ENCODE measurements at regions not wholly inside any gene's neighbourhood (a gene's known extent, or its start where the extent isn't known, plus 50 kb on each side); places are given as distances from the start of the nearest gene placed in this dataset.
"Not testable (repeated sequence)": the region's sequence is repeated elsewhere in the genome, so short reads cannot be mapped to it uniquely, and the experiment has no call there.

DNA sequence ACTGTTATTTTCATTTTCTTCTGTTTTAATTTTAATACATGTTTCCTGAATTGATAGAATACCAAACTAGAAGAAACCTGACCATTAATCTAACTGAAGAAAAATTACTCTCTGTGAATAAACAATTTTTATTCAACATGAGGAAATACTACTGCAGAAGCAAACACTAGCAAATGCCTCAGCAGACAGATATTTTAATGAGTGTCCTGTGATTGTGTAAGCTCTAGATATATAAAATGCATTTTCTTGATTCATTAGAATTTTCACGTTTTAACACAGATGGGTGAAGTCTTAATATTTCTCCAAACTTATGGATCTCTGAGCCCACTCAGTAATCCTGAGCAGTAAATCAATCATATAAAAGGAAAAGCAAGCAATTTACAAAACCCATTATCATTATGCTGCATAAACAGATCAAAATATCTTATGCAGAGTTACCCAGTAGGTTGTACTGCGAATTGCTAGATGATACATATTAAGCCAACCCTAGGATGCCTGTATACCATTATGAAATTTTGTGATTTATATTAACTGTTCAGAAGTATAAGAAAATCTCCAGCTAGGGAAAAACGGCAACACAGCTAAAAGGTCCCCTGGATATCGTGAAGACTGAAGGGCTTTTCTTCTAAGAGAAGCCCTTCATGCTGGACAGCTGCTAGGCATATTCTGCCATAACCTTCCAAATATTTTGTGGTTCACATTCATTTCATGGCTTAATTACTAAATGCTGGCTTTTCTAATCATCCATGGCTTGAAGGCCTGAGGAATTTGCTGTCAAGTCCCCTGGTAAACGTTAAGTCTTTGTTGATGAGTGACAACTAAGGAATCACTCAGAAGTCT, 157.7 kb upstream of the TGFBR2 start:
- no peak overlapping the region for H3K27ac ChIP-seq (ENCODE audit: low read length)
- no peaks in the 10 kb centered on the region for H3K9me3 ChIP-seq (ENCODE audit: control insufficient read depth in 1 of 2, low read length in 2 of 2)
- H3K27me3 ChIP-seq (ENCODE audit: low read depth, low read length), result no peaks in the 10 kb centered on the region
- no peak overlapping the region for H3K4me3 ChIP-seq (ENCODE audit: low read depth in 1 of 2, low read length in 2 of 2)
- H3K36me3 ChIP-seq (ENCODE audit: control insufficient read depth in 1 of 2, insufficient read depth in 2 of 2, low read length in 2 of 2), result no peaks in the 10 kb centered on the region
- H3K4me1 ChIP-seq (ENCODE audit: control insufficient read depth in 1 of 2, insufficient read depth in 2 of 2, low read length in 2 of 2), result peaks cover 0 to 8% of the 10 kb centered on the region in 2 donors

DNA sequence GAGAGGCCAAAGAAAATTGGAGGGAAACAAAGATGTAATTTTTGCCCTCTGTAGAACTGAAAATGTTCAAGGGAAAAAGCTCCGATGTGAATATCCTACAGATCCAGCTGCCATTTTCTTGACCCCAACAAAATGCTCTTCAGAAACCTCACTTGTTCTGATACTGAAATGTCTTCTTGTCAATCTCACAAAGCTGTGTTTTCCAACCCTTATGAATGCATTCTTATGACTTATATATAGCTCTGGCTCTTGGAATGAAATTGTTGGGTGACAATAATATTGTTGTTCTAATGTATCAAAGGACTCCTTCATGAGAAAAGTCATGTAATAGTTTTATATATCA, 157.1 kb upstream of the TGFBR2 start:
- H3K4me1 ChIP-seq (ENCODE audit: control insufficient read depth in 1 of 2, insufficient read depth in 2 of 2, low read length in 2 of 2), result peaks cover 0 to 8% of the 10 kb centered on the region in 2 donors
- no peaks in the 10 kb centered on the region for H3K9me3 ChIP-seq (ENCODE audit: control insufficient read depth in 1 of 2, low read length in 2 of 2)
- no peak overlapping the region for H3K4me3 ChIP-seq (ENCODE audit: low read depth in 1 of 2, low read length in 2 of 2)
- no peaks in the 10 kb centered on the region for H3K27me3 ChIP-seq (ENCODE audit: low read depth, low read length)
- no peaks in the 10 kb centered on the region for H3K36me3 ChIP-seq (ENCODE audit: control insufficient read depth in 1 of 2, insufficient read depth in 2 of 2, low read length in 2 of 2)
- no peak overlapping the region for H3K27ac ChIP-seq (ENCODE audit: low read length)

DNA sequence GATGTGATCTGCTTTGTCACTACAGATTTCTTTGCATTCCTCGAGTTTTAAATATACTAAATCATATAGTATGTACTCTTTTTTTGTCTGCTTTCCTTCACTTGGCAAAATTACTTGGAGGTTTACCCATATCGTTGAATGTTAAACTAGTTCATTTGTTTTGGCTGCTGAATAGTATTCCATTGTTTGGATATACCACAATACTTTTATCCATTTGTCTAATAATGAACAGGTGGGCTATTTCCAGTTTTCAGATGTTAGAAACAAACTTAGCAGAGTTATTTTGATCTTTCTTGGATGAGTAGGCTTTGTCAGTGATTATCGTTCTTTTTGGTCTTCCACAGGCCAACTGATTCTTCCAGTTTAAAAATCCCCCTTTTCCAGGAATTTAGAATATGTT, 154.0 kb upstream of the TGFBR2 start:
- Histone ChIP-seq H3K36me3 (ENCODE audit: control insufficient read depth in 1 of 2, insufficient read depth in 2 of 2, low read length in 2 of 2) (no peaks in the 10 kb centered on the region), H3K27me3 (ENCODE audit: low read depth, low read length) (no peaks in the 10 kb centered on the region), H3K4me3 (ENCODE audit: low read depth in 1 of 2, low read length in 2 of 2) (no peak overlapping the region), H3K4me1 (ENCODE audit: control insufficient read depth in 1 of 2, insufficient read depth in 2 of 2, low read length in 2 of 2) (peaks cover 0 to 4% of the 10 kb centered on the region in 2 donors), H3K9me3 (ENCODE audit: control insufficient read depth in 1 of 2, low read length in 2 of 2) (no peaks in the 10 kb centered on the region), H3K27ac (ENCODE audit: low read length) (no peak overlapping the region)

DNA sequence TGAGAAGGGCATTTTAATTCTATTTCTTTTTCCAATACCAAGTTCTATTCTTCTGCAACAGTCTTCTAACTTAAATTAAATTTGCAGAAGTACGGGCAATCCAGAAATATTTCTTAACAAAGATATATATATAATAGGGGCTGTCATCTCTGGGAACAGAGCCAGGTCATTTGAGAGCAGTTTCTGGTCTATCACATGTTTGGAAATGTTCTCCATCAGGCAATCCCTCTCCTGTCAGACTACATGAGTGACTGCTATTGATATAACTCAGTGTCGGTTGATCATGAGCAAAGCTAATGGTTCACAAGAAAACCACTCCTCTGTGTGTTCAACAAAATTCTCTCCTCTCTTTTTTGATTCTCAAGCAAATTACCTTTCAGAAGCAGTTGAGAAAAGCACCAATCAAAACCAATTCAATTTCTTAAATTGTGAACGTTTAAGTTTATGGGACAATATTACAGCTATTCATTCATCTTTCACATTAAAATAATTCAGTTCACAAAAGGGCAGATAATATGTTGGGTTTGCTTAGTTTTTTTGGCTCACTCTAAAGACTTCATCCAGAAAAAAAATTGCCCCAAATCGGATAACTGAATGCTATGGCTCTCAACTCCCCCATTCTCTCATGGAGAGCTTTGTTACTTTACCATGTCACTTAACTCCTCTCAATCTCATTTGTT, 152.9 kb upstream of the TGFBR2 start:
- H3K4me3 ChIP-seq (ENCODE audit: low read depth in 1 of 2, low read length in 2 of 2), result no peak overlapping the region
- H3K27me3 ChIP-seq (ENCODE audit: low read depth, low read length), result no peaks in the 10 kb centered on the region
- H3K9me3 ChIP-seq (ENCODE audit: control insufficient read depth in 1 of 2, low read length in 2 of 2), result no peaks in the 10 kb centered on the region
- H3K4me1 ChIP-seq (ENCODE audit: control insufficient read depth in 1 of 2, insufficient read depth in 2 of 2, low read length in 2 of 2), result peaks cover 0 to 4% of the 10 kb centered on the region in 2 donors
- no peaks in the 10 kb centered on the region for H3K36me3 ChIP-seq (ENCODE audit: control insufficient read depth in 1 of 2, insufficient read depth in 2 of 2, low read length in 2 of 2)
- H3K27ac ChIP-seq (ENCODE audit: low read length), result no peak overlapping the region

DNA sequence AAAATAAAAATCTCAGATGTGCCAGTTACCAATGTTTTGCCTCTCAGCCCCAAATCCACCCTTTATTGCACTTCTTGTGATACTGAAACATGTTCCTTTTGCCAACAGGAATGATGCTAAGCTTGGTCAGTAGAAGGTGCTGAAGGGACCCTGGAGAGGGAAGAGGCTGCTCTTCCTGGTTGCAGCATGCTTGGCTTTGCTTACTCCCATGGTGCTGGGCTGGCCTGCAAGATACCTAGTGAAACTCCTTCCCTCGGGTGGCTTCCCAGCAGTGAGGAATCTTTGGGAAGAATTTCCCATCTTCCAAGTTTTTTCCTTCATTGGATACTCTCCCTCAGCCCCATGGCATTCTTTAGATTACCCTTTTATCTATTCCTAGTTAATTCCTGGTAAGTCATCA, 151.8 kb upstream of the TGFBR2 start:
- H3K27ac ChIP-seq (ENCODE audit: low read length), result no peak overlapping the region
- no peaks in the 10 kb centered on the region for H3K27me3 ChIP-seq (ENCODE audit: low read depth, low read length)
- H3K9me3 ChIP-seq (ENCODE audit: control insufficient read depth in 1 of 2, low read length in 2 of 2), result no peaks in the 10 kb centered on the region
- no peaks in the 10 kb centered on the region for H3K36me3 ChIP-seq (ENCODE audit: control insufficient read depth in 1 of 2, insufficient read depth in 2 of 2, low read length in 2 of 2)
- H3K4me3 ChIP-seq (ENCODE audit: low read depth in 1 of 2, low read length in 2 of 2), result no peak overlapping the region
- H3K4me1 ChIP-seq (ENCODE audit: control insufficient read depth in 1 of 2, insufficient read depth in 2 of 2, low read length in 2 of 2), result peaks cover 0 to 4% of the 10 kb centered on the region in 2 donors

DNA sequence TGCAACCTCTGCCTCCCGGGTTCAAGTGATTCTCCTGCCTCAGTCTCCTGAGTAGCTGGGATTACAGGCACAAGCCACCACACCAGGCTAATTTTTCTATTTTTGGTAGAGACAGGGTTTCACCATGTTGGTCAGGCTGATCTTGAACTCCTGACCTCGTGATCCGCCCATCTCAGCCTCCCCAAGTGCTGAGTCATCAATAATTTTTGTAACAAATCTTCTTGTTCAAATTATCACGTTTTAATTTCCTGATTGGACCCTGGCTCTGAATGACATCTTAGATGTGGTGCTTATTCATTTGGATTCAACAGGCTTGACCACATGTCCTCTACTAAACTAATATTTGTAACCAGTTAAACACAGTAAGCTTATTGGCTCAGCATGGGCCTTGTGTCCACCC, 151.3 kb upstream of the TGFBR2 start:
- H3K9me3 ChIP-seq (ENCODE audit: control insufficient read depth in 1 of 2, low read length in 2 of 2); H3K27me3 ChIP-seq (ENCODE audit: low read depth, low read length); H3K4me1 ChIP-seq (ENCODE audit: control insufficient read depth in 1 of 2, insufficient read depth in 2 of 2, low read length in 2 of 2); H3K36me3 ChIP-seq (ENCODE audit: control insufficient read depth in 1 of 2, insufficient read depth in 2 of 2, low read length in 2 of 2); H3K4me3 ChIP-seq (ENCODE audit: low read depth in 1 of 2, low read length in 2 of 2): not testable (repeated sequence)
- peak overlapping the region; percentile 70 for H3K27ac ChIP-seq (ENCODE audit: low read length)

DNA sequence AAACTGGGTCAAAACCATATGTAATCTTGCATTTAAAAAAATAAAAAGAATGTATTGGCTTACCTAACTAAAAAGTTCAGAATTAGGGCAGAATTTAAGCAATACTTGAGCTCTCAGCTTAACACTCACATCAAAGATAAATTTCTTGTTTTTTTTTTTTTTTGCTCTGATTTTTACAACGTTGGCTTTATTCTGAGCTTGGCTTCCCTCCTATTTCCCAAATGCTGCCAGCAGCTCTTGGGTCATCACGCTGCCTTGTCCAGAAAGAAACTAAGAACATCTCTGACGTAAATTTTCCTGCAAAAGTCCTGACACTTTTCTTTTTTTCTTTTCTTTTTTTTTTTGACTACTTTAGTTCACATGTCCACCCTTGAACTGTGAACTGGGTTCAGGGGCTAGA, 150.6 kb upstream of the TGFBR2 start:
- Histone ChIP-seq H3K27ac (ENCODE audit: low read length) (peak overlapping the region; percentile 67), H3K4me1 (ENCODE audit: control insufficient read depth in 1 of 2, insufficient read depth in 2 of 2, low read length in 2 of 2) (peaks cover 0 to 4% of the 10 kb centered on the region in 2 donors), H3K36me3 (ENCODE audit: control insufficient read depth in 1 of 2, insufficient read depth in 2 of 2, low read length in 2 of 2) (no peaks in the 10 kb centered on the region), H3K9me3 (ENCODE audit: control insufficient read depth in 1 of 2, low read length in 2 of 2) (no peaks in the 10 kb centered on the region), H3K27me3 (ENCODE audit: low read depth, low read length) (no peaks in the 10 kb centered on the region), H3K4me3 (ENCODE audit: low read depth in 1 of 2, low read length in 2 of 2) (no peak overlapping the region)

DNA sequence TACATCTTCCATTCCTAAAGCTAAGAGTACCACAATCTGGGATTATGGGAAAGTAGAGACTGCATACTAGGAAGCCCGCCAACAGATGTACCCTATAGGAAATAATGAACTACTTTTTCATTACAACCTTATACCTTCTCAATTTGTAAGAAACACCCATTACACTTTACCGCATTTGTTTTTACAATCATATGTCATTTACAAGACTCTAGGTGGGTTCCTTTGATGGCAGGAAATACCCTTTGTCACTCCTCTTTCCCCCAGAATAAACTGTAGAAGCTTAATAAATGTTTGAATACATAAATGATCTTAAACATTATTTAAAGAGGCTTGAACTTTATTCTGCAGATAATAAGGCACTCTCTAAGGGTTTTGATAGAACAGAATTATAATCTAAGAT, 150.1 kb upstream of the TGFBR2 start:
- peak overlapping the region; percentile 67 for H3K27ac ChIP-seq (ENCODE audit: low read length)
- H3K4me3 ChIP-seq (ENCODE audit: low read depth in 1 of 2, low read length in 2 of 2), result no peak overlapping the region
- H3K9me3 ChIP-seq (ENCODE audit: control insufficient read depth in 1 of 2, low read length in 2 of 2), result no peaks in the 10 kb centered on the region
- H3K27me3 ChIP-seq (ENCODE audit: low read depth, low read length), result no peaks in the 10 kb centered on the region
- no peaks in the 10 kb centered on the region for H3K36me3 ChIP-seq (ENCODE audit: control insufficient read depth in 1 of 2, insufficient read depth in 2 of 2, low read length in 2 of 2)
- peaks cover 0 to 4% of the 10 kb centered on the region in 2 donors for H3K4me1 ChIP-seq (ENCODE audit: control insufficient read depth in 1 of 2, insufficient read depth in 2 of 2, low read length in 2 of 2)

DNA sequence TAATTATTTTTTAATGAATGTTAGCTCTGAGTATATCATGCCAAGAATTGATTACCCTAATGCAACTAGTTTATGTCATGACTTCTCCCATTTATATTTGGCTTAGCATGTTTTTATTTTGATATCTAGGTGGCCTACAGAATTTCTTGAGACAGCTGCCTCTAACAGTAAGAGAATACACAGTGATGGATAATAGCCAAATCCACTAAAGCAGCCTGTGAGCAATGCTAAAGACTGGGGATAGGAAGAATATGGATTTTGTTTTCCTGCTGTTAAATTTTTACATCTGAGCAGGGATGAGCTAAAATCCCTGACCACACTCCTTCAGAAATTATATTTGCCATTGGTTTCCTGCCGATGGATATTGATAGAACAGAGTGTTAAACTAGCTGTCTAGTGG, 149.3 kb upstream of the TGFBR2 start:
- Histone ChIP-seq H3K9me3 (ENCODE audit: control insufficient read depth in 1 of 2, low read length in 2 of 2) (no peaks in the 10 kb centered on the region), H3K4me1 (ENCODE audit: control insufficient read depth in 1 of 2, insufficient read depth in 2 of 2, low read length in 2 of 2) (peaks cover 0 to 4% of the 10 kb centered on the region in 2 donors), H3K4me3 (ENCODE audit: low read depth in 1 of 2, low read length in 2 of 2) (no peak overlapping the region), H3K36me3 (ENCODE audit: control insufficient read depth in 1 of 2, insufficient read depth in 2 of 2, low read length in 2 of 2) (no peaks in the 10 kb centered on the region), H3K27me3 (ENCODE audit: low read depth, low read length) (no peaks in the 10 kb centered on the region), H3K27ac (ENCODE audit: low read length) (peak overlapping the region; percentile 40)

DNA sequence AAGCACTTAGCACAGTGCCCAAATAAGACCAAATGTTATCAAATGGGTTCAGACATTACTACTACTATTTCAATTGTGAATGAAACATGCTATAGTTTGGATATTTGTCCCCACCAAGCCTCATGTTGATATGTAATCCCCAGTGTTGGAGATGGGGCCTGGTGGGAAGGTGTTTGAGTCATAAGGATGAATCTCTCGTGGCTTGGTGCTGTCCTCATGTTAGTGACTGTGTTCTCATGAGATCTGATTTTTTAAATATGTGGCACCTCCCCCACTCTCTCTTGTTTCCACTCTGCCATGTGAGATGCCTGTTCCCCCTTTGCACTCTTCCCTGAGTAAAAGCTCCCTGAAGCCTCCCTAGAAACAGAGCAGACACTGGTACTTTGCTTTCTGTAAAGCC, 148.7 kb upstream of the TGFBR2 start:
- Histone ChIP-seq H3K36me3 (ENCODE audit: control insufficient read depth in 1 of 2, insufficient read depth in 2 of 2, low read length in 2 of 2) (no peaks in the 10 kb centered on the region), H3K27me3 (ENCODE audit: low read depth, low read length) (no peaks in the 10 kb centered on the region), H3K9me3 (ENCODE audit: control insufficient read depth in 1 of 2, low read length in 2 of 2) (no peaks in the 10 kb centered on the region), H3K4me3 (ENCODE audit: low read depth in 1 of 2, low read length in 2 of 2) (no peak overlapping the region), H3K27ac (ENCODE audit: low read length) (no peak overlapping the region), H3K4me1 (ENCODE audit: control insufficient read depth in 1 of 2, insufficient read depth in 2 of 2, low read length in 2 of 2) (peaks cover 0 to 4% of the 10 kb centered on the region in 2 donors)

DNA sequence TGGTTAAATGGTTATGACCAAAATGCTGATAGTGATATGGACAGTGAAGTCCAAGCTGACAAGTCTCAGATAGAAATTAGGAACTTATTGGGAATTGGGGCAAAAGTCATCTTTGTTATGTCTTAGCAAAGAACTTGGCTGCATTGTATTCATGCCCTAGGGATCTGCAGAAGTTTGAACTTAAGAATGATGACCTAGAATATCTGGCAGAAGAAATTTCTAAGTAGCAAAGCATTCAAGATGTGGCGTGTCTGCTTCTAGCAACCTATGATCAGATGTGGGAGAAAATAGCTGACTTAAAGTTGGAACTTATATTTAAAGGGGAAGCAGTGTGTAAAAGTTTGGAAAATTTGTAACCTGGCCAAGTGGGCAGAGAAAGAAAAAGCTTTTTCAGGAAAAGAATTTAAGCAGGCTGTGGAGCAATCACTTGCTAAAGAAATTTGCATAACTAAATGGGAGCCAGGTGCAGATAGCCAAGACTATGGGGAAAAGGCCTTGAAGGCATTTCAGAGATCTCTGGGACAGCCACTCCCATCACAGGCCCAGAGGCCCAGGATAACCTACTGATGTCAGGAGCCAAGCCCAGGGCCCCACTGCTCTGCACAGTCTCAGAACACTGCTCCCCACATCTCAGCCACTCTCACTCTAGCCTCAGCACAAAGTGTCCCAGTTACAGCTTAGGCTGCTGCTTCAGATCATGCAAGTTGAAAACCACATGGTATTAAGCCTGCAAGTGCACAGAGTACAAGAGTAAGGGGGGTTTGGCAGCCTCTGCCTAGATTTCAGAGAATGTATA, 147.8 kb upstream of the TGFBR2 start:
- no peaks in the 10 kb centered on the region for H3K36me3 ChIP-seq (ENCODE audit: control insufficient read depth in 1 of 2, insufficient read depth in 2 of 2, low read length in 2 of 2)
- H3K27ac ChIP-seq (ENCODE audit: low read length), result no peak overlapping the region
- no peaks in the 10 kb centered on the region for H3K4me1 ChIP-seq (ENCODE audit: control insufficient read depth in 1 of 2, insufficient read depth in 2 of 2, low read length in 2 of 2)
- no peak overlapping the region for H3K4me3 ChIP-seq (ENCODE audit: low read depth in 1 of 2, low read length in 2 of 2)
- no peaks in the 10 kb centered on the region for H3K27me3 ChIP-seq (ENCODE audit: low read depth, low read length)
- no peaks in the 10 kb centered on the region for H3K9me3 ChIP-seq (ENCODE audit: control insufficient read depth in 1 of 2, low read length in 2 of 2)

All from muscle layer of duodenum (tissue), 2 donors.